NCI-H2227 (cell line): ENCODE measurements at regions not wholly inside any gene's neighbourhood (a gene's known extent, or its start where the extent isn't known, plus 50 kb on each side); places are given as distances from the start of the nearest gene placed in this dataset.

Experiments
- DNase-seq: peaks from one replicate; lab custom pipeline; 2025; ENCODE audit not compliant: unreplicated experiment; lab: John Stamatoyannopoulos, UW

- no peak for DNase-seq
These were observed 981.9 kb downstream of the TUSC7 start for GRCh38 chr3:117691526-117691925.

- no peak for DNase-seq
These were observed 982.9 kb downstream of the TUSC7 start for GRCh38 chr3:117692416-117692995.

- DNase-seq: no peak
These were observed 985.7 kb downstream of the TUSC7 start for GRCh38 chr3:117695321-117695720.

- no peak for DNase-seq
These were observed 986.5 kb downstream of the TUSC7 start for GRCh38 chr3:117695871-117696645.

GRCh38 chr3:117696851-117697407, 987.4 kb downstream of the TUSC7 start:
- no peak for DNase-seq

GRCh38 chr3:117699058-117699457, 989.5 kb downstream of the TUSC7 start:
- DNase-seq: no peak

GRCh38 chr3:117700573-117701360, 991.2 kb downstream of the TUSC7 start:
- DNase-seq: peak; percentile 77

- DNase-seq: no peak
These were observed 995.4 kb downstream of the TUSC7 start for GRCh38 chr3:117705011-117705410.

GRCh38 chr3:117706037-117706436, 996.5 kb downstream of the TUSC7 start:
- DNase-seq: no peak

- no peak for DNase-seq
These were observed 997.2 kb downstream of the TUSC7 start for GRCh38 chr3:117706756-117707155.

- DNase-seq: no peak
These were observed 999.0 kb downstream of the TUSC7 start for GRCh38 chr3:117708601-117709000.

- DNase-seq: no peak
These were observed 999.5 kb downstream of the TUSC7 start for GRCh38 chr3:117709108-117709507.

- DNase-seq: no peak
These were observed 1000.9 kb downstream of the TUSC7 start for GRCh38 chr3:117710501-117710900.

- peak; percentile 10 for DNase-seq
These were observed 1009.8 kb downstream of the TUSC7 start for GRCh38 chr3:117719316-117719926.

GRCh38 chr3:117721866-117722265, 1012.3 kb downstream of the TUSC7 start:
- no peak for DNase-seq

- no peak for DNase-seq
These were observed 1013.3 kb downstream of the TUSC7 start for GRCh38 chr3:117722856-117723255.

GRCh38 chr3:117723825-117724224, 1014.2 kb downstream of the TUSC7 start:
- DNase-seq: no peak

GRCh38 chr3:117725314-117725713, 1015.7 kb downstream of the TUSC7 start:
- DNase-seq: no peak

GRCh38 chr3:117726776-117727175, 1017.2 kb downstream of the TUSC7 start:
- no peak for DNase-seq

- DNase-seq: no peak
These were observed 1018.6 kb downstream of the TUSC7 start for GRCh38 chr3:117728226-117728625.

- DNase-seq: no peak
These were observed 1024.9 kb downstream of the TUSC7 start for GRCh38 chr3:117734496-117734895.
